ENCODE measurements at regions not wholly inside any gene's neighbourhood (a gene's known extent, or its start where the extent isn't known, plus 50 kb on each side); places are given as distances from the start of the nearest gene placed in this dataset.

DNA sequence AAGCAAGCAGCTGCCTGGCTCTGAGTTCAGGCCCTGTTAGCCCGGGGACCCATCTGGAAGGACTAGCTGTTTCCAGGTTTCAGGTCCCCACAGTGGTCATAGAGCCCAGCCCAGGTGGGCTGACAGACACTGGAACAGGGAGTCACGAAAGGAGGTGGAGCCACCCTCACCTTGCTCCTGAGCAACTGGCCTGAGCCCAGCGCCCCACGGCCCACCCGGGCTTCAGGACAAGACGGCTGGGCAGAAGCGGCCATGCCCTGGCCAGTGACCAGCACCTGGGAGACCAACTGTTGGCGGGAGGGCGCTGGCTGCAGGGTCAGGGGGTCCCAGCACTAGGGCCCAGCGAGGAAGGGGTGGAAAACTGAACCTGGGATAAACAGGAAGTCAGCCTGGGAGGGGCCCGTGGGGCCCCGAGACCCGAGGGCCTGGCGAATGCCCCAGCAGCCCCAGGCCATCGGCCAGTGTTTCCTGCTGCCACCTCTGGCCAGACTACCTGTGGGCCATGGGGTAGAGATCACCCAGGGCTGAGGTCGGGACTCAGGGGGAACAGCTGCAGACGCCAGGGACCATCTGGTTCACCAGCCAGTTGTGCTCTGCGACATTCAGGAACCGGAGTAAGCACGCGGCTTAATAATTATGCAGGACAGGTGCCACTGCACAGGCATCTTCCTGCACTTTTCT is 282.1 kb upstream of the PPP2R2D start:
- H3K36me3 ChIP-seq, result no peaks in the 10 kb centered on the region
- DNase-seq, result no peak
- H3K27me3 ChIP-seq, result no peaks in the 10 kb centered on the region
- TF ChIP-seq, protein P1, sequence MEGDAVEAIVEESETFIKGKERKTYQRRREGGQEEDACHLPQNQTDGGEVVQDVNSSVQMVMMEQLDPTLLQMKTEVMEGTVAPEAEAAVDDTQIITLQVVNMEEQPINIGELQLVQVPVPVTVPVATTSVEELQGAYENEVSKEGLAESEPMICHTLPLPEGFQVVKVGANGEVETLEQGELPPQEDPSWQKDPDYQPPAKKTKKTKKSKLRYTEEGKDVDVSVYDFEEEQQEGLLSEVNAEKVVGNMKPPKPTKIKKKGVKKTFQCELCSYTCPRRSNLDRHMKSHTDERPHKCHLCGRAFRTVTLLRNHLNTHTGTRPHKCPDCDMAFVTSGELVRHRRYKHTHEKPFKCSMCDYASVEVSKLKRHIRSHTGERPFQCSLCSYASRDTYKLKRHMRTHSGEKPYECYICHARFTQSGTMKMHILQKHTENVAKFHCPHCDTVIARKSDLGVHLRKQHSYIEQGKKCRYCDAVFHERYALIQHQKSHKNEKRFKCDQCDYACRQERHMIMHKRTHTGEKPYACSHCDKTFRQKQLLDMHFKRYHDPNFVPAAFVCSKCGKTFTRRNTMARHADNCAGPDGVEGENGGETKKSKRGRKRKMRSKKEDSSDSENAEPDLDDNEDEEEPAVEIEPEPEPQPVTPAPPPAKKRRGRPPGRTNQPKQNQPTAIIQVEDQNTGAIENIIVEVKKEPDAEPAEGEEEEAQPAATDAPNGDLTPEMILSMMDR (IDR thresholded peaks at IDR 0.05; ENCODE audit: low read depth, low read length), result no peak
- no peaks in the 10 kb centered on the region for H3K4me1 ChIP-seq
- H3K9me3 ChIP-seq, result no peaks in the 10 kb centered on the region; the same call in 1 of the 2 replicates
- no peak overlapping the region for H3K4me3 ChIP-seq (ENCODE audit: low read depth, low read length)

DNA sequence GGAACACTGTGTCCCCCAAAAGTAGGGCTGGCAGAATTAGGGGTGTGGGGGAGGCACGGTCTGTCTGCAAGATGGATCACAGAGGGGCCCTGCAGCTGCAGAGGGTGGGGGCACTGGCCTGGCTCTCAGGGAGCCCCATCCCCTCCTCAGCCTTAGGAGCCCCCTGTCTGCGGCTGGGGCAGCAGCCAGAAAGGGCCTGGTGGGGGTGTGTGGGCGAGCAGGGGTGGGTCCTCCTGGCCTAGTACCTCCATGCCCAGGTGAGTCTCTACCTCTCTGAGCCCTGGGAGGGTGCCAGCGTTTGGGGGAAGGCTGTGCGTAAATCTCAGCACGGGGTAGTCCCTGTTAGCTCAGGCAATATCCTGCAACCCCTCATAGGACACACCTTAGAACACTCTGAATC is 280.5 kb upstream of the PPP2R2D start:
- H3K36me3 ChIP-seq, result no peaks in the 10 kb centered on the region

DNA sequence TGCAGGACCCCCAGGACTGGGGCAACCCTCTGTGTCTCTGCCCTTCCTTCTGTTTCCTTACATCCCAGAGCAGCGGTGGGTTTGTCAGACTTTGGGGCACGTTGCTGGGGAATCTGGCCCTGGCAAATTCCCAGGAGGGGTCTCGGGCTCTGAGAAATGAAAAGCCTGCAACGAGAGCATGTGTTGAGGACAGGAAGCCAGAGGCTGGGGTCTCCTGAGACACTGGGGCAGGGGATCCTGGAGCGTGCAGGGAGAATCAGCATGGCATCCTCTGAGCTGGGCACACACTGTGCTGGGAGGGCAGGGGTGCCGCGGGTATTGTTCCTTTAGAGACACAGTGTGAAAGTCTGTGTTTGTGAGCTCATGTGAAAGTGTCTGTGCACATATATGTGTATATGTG is 279.9 kb upstream of the PPP2R2D start:
- no peak for DNase-seq
- TF ChIP-seq, protein P1 (IDR thresholded peaks at IDR 0.05; ENCODE audit: low read depth, low read length), result no peak
- Histone ChIP-seq H3K27me3 (no peaks in the 10 kb centered on the region), H3K4me3 (ENCODE audit: low read depth, low read length) (no peak overlapping the region), H3K4me1 (no peaks in the 10 kb centered on the region), H3K36me3 (no peaks in the 10 kb centered on the region), H3K9me3 (no peaks in the 10 kb centered on the region; the same call in 1 of the 2 replicates)

More for the DNA sequence above, 280.5 kb upstream of the PPP2R2D start:
- H3K4me1 ChIP-seq, result no peaks in the 10 kb centered on the region
- H3K9me3 ChIP-seq, result no peaks in the 10 kb centered on the region; the same call in 1 of the 2 replicates
- no peak overlapping the region for H3K4me3 ChIP-seq (ENCODE audit: low read depth, low read length)
- no peak for DNase-seq
- no peaks in the 10 kb centered on the region for H3K27me3 ChIP-seq
- TF ChIP-seq, protein P1 (IDR thresholded peaks at IDR 0.05; ENCODE audit: low read depth, low read length), result no peak

DNA sequence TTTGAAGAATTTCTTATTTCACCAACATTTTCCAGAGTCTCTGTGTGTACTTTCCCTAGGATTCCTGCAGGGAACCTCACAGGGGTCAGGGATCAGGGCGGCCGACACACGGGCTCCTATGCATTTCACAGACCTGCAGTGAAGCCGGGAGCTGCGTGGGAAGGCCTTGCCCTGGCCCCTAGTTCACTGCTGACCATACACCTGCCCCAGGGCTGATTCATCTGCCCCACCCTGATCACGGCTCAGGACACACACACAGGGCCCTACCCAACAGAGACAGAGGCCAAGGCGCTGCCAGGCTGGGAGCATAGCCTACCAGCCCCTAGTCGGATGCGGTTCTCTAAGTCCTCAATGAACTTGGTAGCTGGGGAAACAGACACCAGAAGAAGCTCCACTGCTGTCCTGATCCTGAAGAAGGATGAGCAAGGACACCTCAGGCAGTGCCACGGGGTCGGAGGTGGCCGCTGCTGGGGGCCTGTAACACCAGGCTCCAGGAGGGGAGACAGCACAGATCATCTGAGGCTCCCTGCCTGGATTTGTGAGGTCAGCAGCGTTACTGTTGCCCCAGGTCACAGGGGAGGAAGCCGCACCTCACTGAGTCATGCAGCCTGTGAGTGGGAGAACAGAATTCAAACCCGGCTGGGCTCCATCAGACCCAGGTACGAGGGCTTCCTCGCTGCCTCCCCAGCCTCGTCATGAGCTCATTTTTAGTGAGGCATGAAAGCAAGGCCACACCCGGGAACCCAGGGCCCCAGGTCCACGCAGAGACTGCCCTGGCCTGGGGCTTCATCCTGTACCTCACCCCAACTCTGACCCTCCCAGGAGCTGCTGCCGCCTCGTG is 278.8 kb upstream of the PPP2R2D start:
- TF ChIP-seq, protein P1 (IDR thresholded peaks at IDR 0.05; ENCODE audit: low read depth, low read length), result no peak
- Histone ChIP-seq H3K4me3 (ENCODE audit: low read depth, low read length) (no peak overlapping the region), H3K36me3 (no peaks in the 10 kb centered on the region), H3K27me3 (no peaks in the 10 kb centered on the region), H3K9me3 (no peaks in the 10 kb centered on the region; the same call in 1 of the 2 replicates), H3K4me1 (no peaks in the 10 kb centered on the region)
- DNase-seq, result no peak

DNA sequence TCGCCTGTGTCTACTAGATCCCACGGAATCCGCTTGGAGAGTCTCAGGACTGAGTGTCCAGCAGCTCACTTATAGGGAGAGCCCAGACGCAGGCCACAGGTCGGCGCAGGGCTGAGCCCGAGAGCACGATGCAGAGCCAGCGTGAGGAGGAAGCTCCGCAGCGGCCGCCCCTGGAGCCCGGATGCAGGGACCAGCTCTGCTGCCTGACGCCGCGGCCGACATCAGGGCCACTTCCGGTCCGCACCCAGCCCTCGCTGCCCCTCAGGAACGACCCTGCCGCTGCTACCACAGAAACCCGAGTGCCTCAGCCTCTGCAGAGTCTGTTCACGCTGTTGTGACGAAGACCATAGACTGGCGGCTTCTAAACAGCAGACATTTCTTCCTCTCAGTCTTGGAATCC is 275.8 kb upstream of the PPP2R2D start:
- no peaks in the 10 kb centered on the region for H3K4me1 ChIP-seq
- no peaks in the 10 kb centered on the region for H3K36me3 ChIP-seq
- H3K9me3 ChIP-seq, result no peaks in the 10 kb centered on the region; the same call in 1 of the 2 replicates
- TF ChIP-seq, protein P1 (IDR thresholded peaks at IDR 0.05; ENCODE audit: low read depth, low read length), result no peak
- H3K27me3 ChIP-seq, result no peaks in the 10 kb centered on the region
- no peak overlapping the region for H3K4me3 ChIP-seq (ENCODE audit: low read depth, low read length)
- no peak for DNase-seq

DNA sequence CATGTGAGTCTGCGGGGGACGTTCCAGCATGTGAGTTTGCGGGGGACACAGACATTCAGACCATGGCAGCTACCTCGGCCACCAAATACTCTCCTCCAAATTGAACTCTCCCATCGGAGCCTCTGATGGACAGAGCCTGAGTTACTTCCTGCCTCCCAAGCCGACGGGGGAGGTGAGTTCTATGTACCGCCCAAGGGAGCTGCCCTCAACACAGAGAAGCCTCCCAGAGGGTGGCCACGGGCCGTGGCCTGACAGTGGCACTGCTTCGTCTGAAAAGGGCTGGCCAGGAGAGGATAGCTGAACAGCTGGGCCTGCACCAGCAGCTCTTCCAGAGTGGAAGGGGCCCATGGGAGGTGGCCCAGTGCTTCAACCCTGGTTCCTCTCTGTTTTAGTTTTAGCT is 274.5 kb upstream of the PPP2R2D start:
- DNase-seq, result no peak
- Histone ChIP-seq H3K9me3 (no peaks in the 10 kb centered on the region; the same call in 1 of the 2 replicates), H3K4me1 (no peaks in the 10 kb centered on the region), H3K36me3 (no peaks in the 10 kb centered on the region), H3K4me3 (ENCODE audit: low read depth, low read length) (no peak overlapping the region), H3K27me3 (no peaks in the 10 kb centered on the region)
- TF ChIP-seq, protein P1 (IDR thresholded peaks at IDR 0.05; ENCODE audit: low read depth, low read length), result no peak

Data from BE2C (cell line).